Keratinocyte (primary cell): ENCODE measurements at regions not wholly inside any gene's neighbourhood (a gene's known extent, or its start where the extent isn't known, plus 50 kb on each side); places are given as distances from the start of the nearest gene placed in this dataset.

ENCODE experiments used
- CTCF ChIP-seq, 3 experiments: IDR thresholded peaks in 1 of 3; conservative IDR thresholded peaks in 1 of 3; optimal IDR thresholded peaks in 1 of 3; 2 replicates in 2 of 3; 3 replicates in 1 of 3; pipeline versions ENCODE3 to v1.5.1; 2011; ENCODE audit warnings: low read length in 3 of 3, mild to moderate bottlenecking in 3 of 3, moderate library complexity in 2 of 3, control low read depth in 1 of 3, inconsistent platforms in 1 of 3; ENCODE audit not compliant: insufficient read depth in 2 of 3; ENCODE audit errors: extremely low read depth in 1 of 3
- EZH2 ChIP-seq: IDR thresholded peaks from one replicate; pipeline ENCODE4 v1.6.1; 2012; ENCODE audit warnings: inconsistent platforms, mild to moderate bottlenecking, low read length, moderate library complexity

- no peak for TF ChIP-seq EZH2
- TF ChIP-seq CTCF (optimal IDR thresholded peaks at IDR 0.05 in 1 of 3, IDR thresholded peaks at IDR 0.05 in 1 of 3, conservative IDR thresholded peaks at IDR 0.05 in 1 of 3; ENCODE audit: extremely low read depth in 1 of 3, insufficient read depth in 2 of 3, low read length in 3 of 3): no peak
These were observed 56.4 kb upstream of the MTPN start for GRCh38 chr7:136033413-136034031.
